K562 (cell line): ENCODE measurements at regions not wholly inside any gene's neighbourhood (a gene's known extent, or its start where the extent isn't known, plus 50 kb on each side); places are given as distances from the start of the nearest gene placed in this dataset.

Source experiments
- ATAC-seq: fragments of 200-7000 bp; cut with Tn5 transposase; 3 replicates; pipeline ENCODE4 v1.9.1; 2020; ENCODE audit warnings: moderate library complexity
- BruUV-seq: library from RNA; stranded (reverse); fragments of 400-500 nt; replicated peaks from 2 replicates; lab custom pipeline; 2021; lab: Mats Ljungman, UMichigan
- CTCF ChIA-PET: fragments of 300-600 bp; formaldehyde crosslinking; extraction: SDS; loops from one replicate; lab custom pipeline; 2021; ENCODE audit warnings: low intra/inter-chr PET ratio; lab: Yijun Ruan, JAX
- POLR2A ChIA-PET: fragments of 300-600, 350-650 bp; sonication (Branson Sonifier 250); formaldehyde crosslinking; extraction: SDS; loops from one replicate; lab custom pipeline; 2021; ENCODE audit warnings: antibody characterized with exemption, inconsistent platforms; lab: Yijun Ruan, JAX
- DNase-seq, 4 experiments: peaks; one replicate each; pipeline versions ENCODE4 v3.0.0 to v3.0.0-alpha.2; 2011 to 2018; ENCODE audit warnings: low spot score in 3 of 4, mixed read lengths in 3 of 4; ENCODE audit errors: extremely low read depth in 1 of 4
- FAIRE-seq: peaks from 2 replicates; lab custom pipeline; 2011; peaks lifted over from hg19 to GRCh38; lab: Jason Lieb, UNC
- H2AFZ ChIP-seq: 2 replicates; pipeline ENCODE4 v1.6.0; 2011; ENCODE audit warnings: low read depth, low read length, control low read depth, inconsistent platforms
- H3K27ac ChIP-seq: fragments of 200-600 bp; 3 replicates; pipeline ENCODE4 v1.8.0; 2011; ENCODE audit warnings: low read depth, mild to moderate bottlenecking, control low read depth, inconsistent platforms, low read length, moderate library complexity, mixed read lengths; ENCODE audit errors: extremely low read depth
- H3K27me3 ChIP-seq, 2 experiments: fragments of 300-600 bp in 1 of 2; 2 replicates in 1 of 2; 3 replicates in 1 of 2; pipeline versions ENCODE4 v1.6.0 to v1.8.0; 2011; ENCODE audit warnings: inconsistent platforms in 2 of 2, low read length in 2 of 2, mild to moderate bottlenecking in 1 of 2, mixed read lengths in 1 of 2, moderate library complexity in 1 of 2; ENCODE audit not compliant: control insufficient read depth in 2 of 2, insufficient read depth in 2 of 2
- H3K36me3 ChIP-seq: fragments of 300-600 bp; 3 replicates; pipeline ENCODE4 v1.8.0; 2011; ENCODE audit warnings: mild to moderate bottlenecking, low read length, inconsistent platforms; ENCODE audit not compliant: control insufficient read depth, insufficient read depth
- H3K4me1 ChIP-seq, 2 experiments: fragments of 200-600 bp in 1 of 2; replicated peaks in 1 of 2; 2 replicates in 1 of 2; 3 replicates in 1 of 2; pipeline versions ENCODE4 v1.5.1 to v1.8.0; 2011; ENCODE audit warnings: inconsistent platforms in 2 of 2, low read length in 2 of 2, mild to moderate bottlenecking in 1 of 2, mixed read lengths in 1 of 2, moderate library complexity in 1 of 2; ENCODE audit not compliant: control insufficient read depth in 2 of 2, insufficient read depth in 2 of 2
- H3K4me2 ChIP-seq: 2 replicates; pipeline ENCODE4 v1.6.1; 2011; ENCODE audit warnings: low read length, control low read depth, inconsistent platforms, mixed read lengths; ENCODE audit not compliant: insufficient read depth
- H3K4me3 ChIP-seq: fragments of 200-600 bp; sonication (generic), shearing (Covaris generic); 2 replicates; pipeline ENCODE4 v1.5.1; 2016; ENCODE audit warnings: control low read depth, inconsistent platforms
- H3K79me2 ChIP-seq: fragments of 200-600 bp; 3 replicates; pipeline ENCODE4 v1.8.0; 2011; ENCODE audit warnings: low read length, inconsistent platforms; ENCODE audit not compliant: control insufficient read depth, insufficient read depth
- H3K9ac ChIP-seq, 2 experiments: 2 replicates each; pipeline versions ENCODE4 v1.6.0 to v1.6.1; 2011; ENCODE audit warnings: low read depth in 2 of 2, low read length in 2 of 2, control low read depth in 1 of 2, inconsistent platforms in 1 of 2, mild to moderate bottlenecking in 1 of 2, mixed read lengths in 1 of 2; ENCODE audit not compliant: insufficient read depth in 1 of 2
- H3K9me1 ChIP-seq: one replicate; pipeline ENCODE4 v1.6.0; 2011; ENCODE audit warnings: inconsistent platforms, mild to moderate bottlenecking, low read length, moderate library complexity; ENCODE audit not compliant: control insufficient read depth, insufficient read depth
- H3K9me3 ChIP-seq: replicated peaks from 2 replicates; pipeline ENCODE4 v1.5.1; 2011; ENCODE audit warnings: low read depth, low read length, inconsistent platforms; ENCODE audit not compliant: control insufficient read depth, insufficient read depth
- H4K20me1 ChIP-seq: replicated peaks from 2 replicates; pipeline ENCODE4 v1.6.1; 2011; ENCODE audit warnings: low read length, inconsistent platforms, mixed read lengths; ENCODE audit not compliant: control insufficient read depth, insufficient read depth
- ARNT ChIP-seq, 2 experiments: fragments of 450-650 bp; IDR thresholded peaks; 2 replicates each; pipeline ENCODE4 v1.6.1; 2016; ENCODE audit warnings: mild to moderate bottlenecking in 1 of 2
- CEBPG ChIP-seq, 3 experiments: fragments of 200-800 bp in 1 of 3; sonication (Bioruptor generic) in 1 of 3; sonication (generic) in 1 of 3; formaldehyde crosslinking in 1 of 3; IDR thresholded peaks in 2 of 3; conservative IDR thresholded peaks in 1 of 3; 2 replicates each; pipeline versions ENCODE4 v1.6.1 to v1.8.0; 2016 to 2022; ENCODE audit warnings: missing compliant biosample characterization in 2 of 3, missing genetic modification characterization in 2 of 3, mild to moderate bottlenecking in 1 of 3, missing genetic modification reagents in 1 of 3
- CHCHD3 ChIP-seq: fragments of 250-450 bp; sonication (Bioruptor Pico); IDR thresholded peaks from 2 replicates; pipeline ENCODE4 v2.1.2; 2022; ENCODE audit warnings: mild to moderate bottlenecking
- DEAF1 ChIP-seq: fragments of 450-650 bp; formaldehyde crosslinking; IDR thresholded peaks from 2 replicates; pipeline ENCODE4 v1.4.0; 2020; ENCODE audit warnings: mild to moderate bottlenecking, moderate library complexity
- DLX4 ChIP-seq: fragments of 250-450 bp; sonication (Bioruptor Pico); IDR thresholded peaks from 2 replicates; pipeline ENCODE4 v1.6.1; 2021; ENCODE audit warnings: mild to moderate bottlenecking
- GATA2 ChIP-seq: sonication (generic); formaldehyde crosslinking; IDR thresholded peaks from 2 replicates; pipeline ENCODE4 v1.4.0; 2020; ENCODE audit warnings: mild to moderate bottlenecking, missing genetic modification reagents
- HDAC8 ChIP-seq: fragments of 450-650 bp; IDR thresholded peaks from 2 replicates; pipeline ENCODE4 v1.6.1; 2016; ENCODE audit warnings: mild to moderate bottlenecking, missing genetic modification characterization, moderate library complexity, missing compliant biosample characterization
- HES1 ChIP-seq: fragments of 450-650 bp; IDR thresholded peaks from 2 replicates; pipeline ENCODE4 v1.6.1; 2016; ENCODE audit warnings: low read depth, mild to moderate bottlenecking, moderate library complexity
- HEY1 ChIP-seq: fragments of 250-450 bp; sonication (Bioruptor Pico); IDR thresholded peaks from 2 replicates; pipeline ENCODE4 v1.5.0; 2020; ENCODE audit warnings: mild to moderate bottlenecking, moderate library complexity, borderline replicate concordance
- POU5F1 ChIP-seq: fragments of 150-350 bp; IDR thresholded peaks from 2 replicates; pipeline ENCODE4 v1.6.1; 2014; ENCODE audit warnings: borderline replicate concordance, low read length, low read depth, mild to moderate bottlenecking; ENCODE audit not compliant: partially characterized antibody
- RFX5 ChIP-seq: IDR thresholded peaks from 2 replicates; pipeline ENCODE4 v1.6.1; 2011; ENCODE audit warnings: low read depth, mild to moderate bottlenecking, improper control_type of control experiment, low read length
- TGIF2 ChIP-seq: sonication (generic); formaldehyde crosslinking; IDR thresholded peaks from 2 replicates; pipeline ENCODE4 v1.8.1; 2022; ENCODE audit warnings: mild to moderate bottlenecking, missing genetic modification reagents, moderate library complexity
- THAP12 ChIP-seq: fragments of 250-450 bp; sonication (Bioruptor Pico); IDR thresholded peaks from 2 replicates; pipeline ENCODE4 v1.9.0; 2021; ENCODE audit warnings: mild to moderate bottlenecking, inconsistent platforms
- TOE1 ChIP-seq, 2 experiments: fragments of 450-650 bp in 1 of 2; sonication (generic) in 1 of 2; formaldehyde crosslinking in 1 of 2; IDR thresholded peaks; 2 replicates each; pipeline versions ENCODE4 v1.7.1 to v1.8.0; 2016 to 2022; ENCODE audit warnings: borderline replicate concordance in 2 of 2, mild to moderate bottlenecking in 2 of 2, antibody characterized with exemption in 1 of 2, inconsistent platforms in 1 of 2, low read depth in 1 of 2, missing genetic modification reagents in 1 of 2, moderate library complexity in 1 of 2
- ZNF197 ChIP-seq: fragments of 200-800 bp; sonication (Bioruptor generic); IDR thresholded peaks from 2 replicates; pipeline ENCODE4 v1.6.1; 2016; ENCODE audit warnings: low read depth, missing genetic modification characterization, missing compliant biosample characterization
- ZNF444 ChIP-seq: fragments of 250-450 bp; sonication (Bioruptor Pico); IDR thresholded peaks from 2 replicates; pipeline ENCODE4 v1.4.0; 2020; ENCODE audit warnings: mild to moderate bottlenecking, moderate library complexity
- WGBS: fragments of 100-300 bp; shearing (Covaris generic); methylation state at CpG from one replicate; pipeline ENCODE4 v1.1.6; 2016; ENCODE audit warnings: low coverage, mixed read lengths; ENCODE audit not compliant: insufficient coverage; ENCODE audit errors: missing lambda C conversion rate; 5-methylcytosine and 5-hydroxymethylcytosine counted together
- in situ Hi-C: fragments of 300-500 bp; cut with MboI; formaldehyde crosslinking; loops from 4 replicates; pipeline ENCODE4 v1.15.0; 2018; ENCODE audit warnings: inconsistent platforms, mixed read lengths
- intact Hi-C: fragments of 100-400 bp; cut with micrococcal nuclease; formaldehyde crosslinking; loops from 2 replicates; pipeline ENCODE4 v1.14.2; 2022

GRCh38 chr16:86965331-86965730 lies 351.9 kb downstream of the C16orf95 start:
- Histone ChIP-seq H3K79me2 (no peaks in the 10 kb centered on the region), H3K4me3 (no peak overlapping the region), H3K4me2 (no peak overlapping the region), H3K27ac (no peak overlapping the region), H3K27me3 (peaks cover 35 to 91% of the 10 kb centered on the region in 2 experiments), H4K20me1 (peaks cover 13% of the 10 kb centered on the region; the same call in 1 of the 2 replicates), H2AFZ (no peak overlapping the region), H3K9me1 (no peaks in the 10 kb centered on the region), H3K36me3 (no peaks in the 10 kb centered on the region), H3K9me3 (no peaks in the 10 kb centered on the region), H3K4me1 (peaks cover 0 to 11% of the 10 kb centered on the region in 2 experiments; a peak in 3 of 5 replicates), H3K9ac (no peak overlapping the region)
- CTCF ChIA-PET: no interaction called here
- BruUV-seq: no TSS peak
- ATAC-seq (no peak), FAIRE-seq (no peak), DNase-seq (no peak)
- in situ Hi-C loops: no loop called here
- intact Hi-C loops: no loop called here
- WGBS: 2% methylated on average over 12 of the region's 12 CpGs
- POLR2A ChIA-PET: no interaction called here
- TF ChIP-seq TGIF2 (CRISPR knock-in tag) (no peak), ZNF197 (no peak), HEY1 (CRISPR knock-in tag) (no peak), TOE1 (IDR thresholded peaks at IDR 0.05; ENCODE audit: borderline replicate concordance) (no peak), TOE1 (CRISPR knock-in tag; IDR thresholded peaks at IDR 0.05; ENCODE audit: borderline replicate concordance, low read depth) (no peak), CHCHD3 (no peak), HDAC8 (tag) (no peak), GATA2 (no peak), DEAF1 (CRISPR knock-in tag) (no peak), ZNF444 (no peak), HES1 (no peak), POU5F1 (no peak), ARNT (IDR thresholded peaks at IDR 0.05) (no peak), DLX4 (no peak), RFX5 (no peak), THAP12 (CRISPR knock-in tag) (no peak), CEBPG (CRISPR knock-in tag; IDR thresholded peaks at IDR 0.05) (no peak), CEBPG (tag; conservative IDR thresholded peaks at IDR 0.05 in 1 of 2, IDR thresholded peaks at IDR 0.05 in 1 of 2) (no peak)
